Tibial nerve (tissue), 4 donors: ENCODE measurements at regions not wholly inside any gene's neighbourhood (a gene's known extent, or its start where the extent isn't known, plus 50 kb on each side); places are given as distances from the start of the nearest gene placed in this dataset.
"Not testable (repeated sequence)": the region's sequence is repeated elsewhere in the genome, so short reads cannot be mapped to it uniquely, and the experiment has no call there.

ENCODE experiments used
- DNase-seq, 2 donors: peaks; one replicate each; pipeline ENCODE4 v3.0.0-alpha.2; 2019; ENCODE audit warnings: low spot score in 2 of 2
- H3K27ac ChIP-seq, 4 donors: fragments of 200-600 bp; sonication (generic) in 3 of 4; one replicate each; pipeline ENCODE4 v1.5.1; 2017 to 2019; ENCODE audit warnings: mild to moderate bottlenecking in 1 of 4
- H3K27me3 ChIP-seq, 2 donors: fragments of 200-600 bp; sonication (generic) in 1 of 2; one replicate each; pipeline versions ENCODE4 v1.5.1 to v1.6.0; 2017 to 2019
- H3K36me3 ChIP-seq, 3 donors: fragments of 200-600 bp; sonication (generic); one replicate each; pipeline ENCODE4 v1.5.1; 2018 to 2019
- H3K4me1 ChIP-seq, 4 donors: fragments of 200-600 bp; sonication (generic) in 3 of 4; one replicate each; pipeline ENCODE4 v1.5.1; 2017 to 2019
- H3K4me3 ChIP-seq, 4 donors: fragments of 200-600 bp; sonication (generic) in 3 of 4; one replicate each; pipeline ENCODE4 v1.5.1; 2017 to 2019; ENCODE audit warnings: mild to moderate bottlenecking in 1 of 4, moderate library complexity in 1 of 4
- H3K9me3 ChIP-seq, 4 donors: fragments of 200-600 bp; sonication (generic) in 3 of 4; one replicate each; pipeline ENCODE4 v1.5.1; 2017 to 2019
- CTCF ChIP-seq, 5 experiments: fragments of 200-600 bp in 3 of 5; fragments of 450-650 bp in 2 of 5; sonication (generic) in 3 of 5; IDR thresholded peaks; one replicate each; pipeline ENCODE4 v1.5.1; 2016 to 2019; ENCODE audit warnings: antibody characterized with exemption in 5 of 5, mild to moderate bottlenecking in 3 of 5, moderate library complexity in 2 of 5
- EP300 ChIP-seq, 2 donors: sonication (generic); formaldehyde crosslinking; IDR thresholded peaks; one replicate each; pipeline ENCODE4 v1.6.1; 2017; ENCODE audit warnings: antibody characterized with exemption in 2 of 2, mild to moderate bottlenecking in 1 of 2
- POLR2A ChIP-seq, 2 donors: fragments of 450-650 bp; IDR thresholded peaks; one replicate each; pipeline ENCODE4 v1.6.1; 2017; ENCODE audit warnings: antibody characterized with exemption in 2 of 2, mild to moderate bottlenecking in 2 of 2, moderate library complexity in 2 of 2
- WGBS, 2 donors: methylation state at CpG; one replicate each; pipeline ENCODE4 v1.1.5; 2018; 5-methylcytosine and 5-hydroxymethylcytosine counted together

GRCh38 chr1:189121941-189122340, 1355.7 kb downstream of the BRINP3 start:
- H3K4me3 ChIP-seq = no peak overlapping the region
- H3K4me1 ChIP-seq = no peaks in the 10 kb centered on the region
- DNase-seq = no peak
- no peak overlapping the region for H3K27ac ChIP-seq
- no peaks in the 10 kb centered on the region for H3K36me3 ChIP-seq
- no peaks in the 10 kb centered on the region for H3K27me3 ChIP-seq
- peaks cover 0 to 12% (median 0%) of the 10 kb centered on the region in 4 donors for H3K9me3 ChIP-seq
- 68 to 76% methylated on average over 2 of the region's 2 CpGs for WGBS, 2 donors
- no peak for TF ChIP-seq CTCF (IDR thresholded peaks at IDR 0.05)
- TF ChIP-seq EP300 (IDR thresholded peaks at IDR 0.05) = no peak
- TF ChIP-seq POLR2A (IDR thresholded peaks at IDR 0.05) = no peak

GRCh38 chr1:189125694-189126093, 1352.0 kb downstream of the BRINP3 start:
- no peaks in the 10 kb centered on the region for H3K27me3 ChIP-seq
- no peak overlapping the region for H3K27ac ChIP-seq
- peaks cover 0 to 12% (median 0%) of the 10 kb centered on the region in 4 donors for H3K9me3 ChIP-seq
- TF ChIP-seq POLR2A (IDR thresholded peaks at IDR 0.05) (no peak), CTCF (IDR thresholded peaks at IDR 0.05) (no peak)
- H3K4me3 ChIP-seq = no peak overlapping the region
- DNase-seq = no peak
- 54 to 67% methylated on average over 2 of the region's 2 CpGs for WGBS, 2 donors
- no peaks in the 10 kb centered on the region for H3K4me1 ChIP-seq
- no peaks in the 10 kb centered on the region for H3K36me3 ChIP-seq

GRCh38 chr1:189131576-189131975, 1346.1 kb downstream of the BRINP3 start:
- Histone ChIP-seq H3K27ac (no peak overlapping the region), H3K36me3 (no peaks in the 10 kb centered on the region), H3K27me3 (no peaks in the 10 kb centered on the region), H3K4me1 (no peaks in the 10 kb centered on the region), H3K4me3 (no peak overlapping the region), H3K9me3 (no peaks in the 10 kb centered on the region)
- no peak for DNase-seq
- 86 to 87% methylated on average over 3 of the region's 3 CpGs for WGBS, 2 donors
- no peak for TF ChIP-seq POLR2A (IDR thresholded peaks at IDR 0.05)
- TF ChIP-seq EP300 (IDR thresholded peaks at IDR 0.05) = no peak
- no peak for TF ChIP-seq CTCF (IDR thresholded peaks at IDR 0.05)

- DNase-seq, H3K4me3 ChIP-seq, H3K27me3 ChIP-seq, H3K36me3 ChIP-seq, H3K4me1 ChIP-seq, H3K9me3 ChIP-seq, H3K27ac ChIP-seq: not testable (repeated sequence)
- WGBS, 2 donors = 96 to 97% methylated on average over 24 to 28 of the region's 29 CpGs
These were observed 1337.9 kb downstream of the BRINP3 start for GRCh38 chr1:189139748-189140147.

- Histone ChIP-seq H3K27ac (no peak overlapping the region), H3K36me3 (no peaks in the 10 kb centered on the region), H3K4me3 (no peak overlapping the region), H3K4me1 (no peaks in the 10 kb centered on the region), H3K27me3 (no peaks in the 10 kb centered on the region), H3K9me3 (peaks cover 0 to 6% (median 0%) of the 10 kb centered on the region in 4 donors)
- WGBS, 2 donors = 89 to 92% methylated on average over 2 of the region's 2 CpGs
- TF ChIP-seq POLR2A (IDR thresholded peaks at IDR 0.05) (no peak), EP300 (IDR thresholded peaks at IDR 0.05) (no peak), CTCF (IDR thresholded peaks at IDR 0.05) (no peak)
- no peak for DNase-seq
These were observed 1336.6 kb downstream of the BRINP3 start for GRCh38 chr1:189141056-189141455.
